ENCODE measurements at regions not wholly inside any gene's neighbourhood (a gene's known extent, or its start where the extent isn't known, plus 50 kb on each side); places are given as distances from the start of the nearest gene placed in this dataset.

GRCh38 chr2:12854001-12854530 is 137.3 kb downstream of the TRIB2 start:
- TF ChIP-seq ZNF138 (CRISPR knock-in tag; conservative IDR thresholded peaks at IDR 0.05) (no peak), CTCF (IDR thresholded peaks at IDR 0.05) (no peak), TP53 (CRISPR knock-in tag; IDR thresholded peaks at IDR 0.05) (no peak), E2F1 (CRISPR knock-in tag; IDR thresholded peaks at IDR 0.05) (no peak), MAX (CRISPR knock-in tag; IDR thresholded peaks at IDR 0.05) (no peak)

Data from WTC11 (cell line).